GM23248 (cell line): ENCODE measurements at regions not wholly inside any gene's neighbourhood (a gene's known extent, or its start where the extent isn't known, plus 50 kb on each side); places are given as distances from the start of the nearest gene placed in this dataset.

Experiments
- EZH2 ChIP-seq: fragments of 200-600 bp; sonication (generic); IDR thresholded peaks from 2 replicates; pipeline ENCODE4 v1.6.1; 2018; ENCODE audit warnings: antibody characterized with exemption, mild to moderate bottlenecking; ENCODE audit not compliant: insufficient read depth, poor library complexity, severe bottlenecking
- EZH2phosphoT487 ChIP-seq: fragments of 200-600 bp; sonication (generic); IDR thresholded peaks from 2 replicates; pipeline ENCODE4 v1.6.1; 2018; ENCODE audit warnings: antibody characterized with exemption, moderate library complexity, mild to moderate bottlenecking, low read depth; ENCODE audit not compliant: insufficient read depth

GRCh38 chr1:30405081-30405480 lies 318.3 kb downstream of the MATN1 start:
- no peak for TF ChIP-seq EZH2phosphoT487
- TF ChIP-seq EZH2 = no peak
